HG02870 (cell line): ENCODE measurements at regions not wholly inside any gene's neighbourhood (a gene's known extent, or its start where the extent isn't known, plus 50 kb on each side); places are given as distances from the start of the nearest gene placed in this dataset.
"Not testable (repeated sequence)": the region's sequence is repeated elsewhere in the genome, so short reads cannot be mapped to it uniquely, and the experiment has no call there.

Source experiments
- ATAC-seq: cut with Tn5 transposase; IDR thresholded peaks from one replicate; pipeline ENCODE4 v1.9.1; 2021; ENCODE audit warnings: mild to moderate bottlenecking, moderate library complexity; ENCODE audit not compliant: unreplicated experiment

- ATAC-seq: peak; percentile 72
Observed at GRCh38 chr11:82539669-82540068, 194.0 kb downstream of the FAM181B start.

- ATAC-seq: no peak
Observed at GRCh38 chr11:82536706-82537105, 197.0 kb downstream of the FAM181B start.

- ATAC-seq: no peak
Observed at GRCh38 chr11:82533628-82534327, 199.9 kb downstream of the FAM181B start.

- ATAC-seq: no peak
Observed at GRCh38 chr11:82529936-82530335, 203.7 kb downstream of the FAM181B start.

GRCh38 chr11:82527081-82527584 lies 206.5 kb downstream of the FAM181B start:
- no peak for ATAC-seq

GRCh38 chr11:82523141-82523540 lies 210.5 kb downstream of the FAM181B start:
- ATAC-seq: no peak

- no peak for ATAC-seq
Observed at GRCh38 chr11:82521427-82521826, 212.2 kb downstream of the FAM181B start.

- no peak for ATAC-seq
Observed at GRCh38 chr11:82507288-82507687, 226.4 kb downstream of the FAM181B start.

- no peak for ATAC-seq
Observed at GRCh38 chr11:82505379-82505778, 228.3 kb downstream of the FAM181B start.

GRCh38 chr11:82501174-82501573 lies 232.5 kb downstream of the FAM181B start:
- ATAC-seq: not testable (repeated sequence)

GRCh38 chr11:82494988-82495432 lies 238.7 kb downstream of the FAM181B start:
- peak; percentile 87 for ATAC-seq

- ATAC-seq: no peak
Observed at GRCh38 chr11:82474876-82475275, 258.8 kb downstream of the FAM181B start.

GRCh38 chr11:82465481-82465880 lies 268.2 kb downstream of the FAM181B start:
- no peak for ATAC-seq

- ATAC-seq: no peak
Observed at GRCh38 chr11:82462608-82463242, 270.9 kb downstream of the FAM181B start.

- no peak for ATAC-seq
Observed at GRCh38 chr11:82458761-82459160, 274.9 kb downstream of the FAM181B start.

- no peak for ATAC-seq
Observed at GRCh38 chr11:82458147-82458546, 275.5 kb downstream of the FAM181B start.

GRCh38 chr11:82450996-82451395 lies 282.7 kb downstream of the FAM181B start:
- ATAC-seq: no peak

GRCh38 chr11:82406611-82407010 lies 327.1 kb downstream of the FAM181B start:
- ATAC-seq: no peak

- no peak for ATAC-seq
Observed at GRCh38 chr11:82405421-82405820, 328.2 kb downstream of the FAM181B start.

- ATAC-seq: no peak
Observed at GRCh38 chr11:82404981-82405380, 328.7 kb downstream of the FAM181B start.

- peak; percentile 56 for ATAC-seq
Observed at GRCh38 chr11:82403640-82404305, 329.9 kb downstream of the FAM181B start.
